Central memory CD8-positive, alpha-beta T cell (primary cell): ENCODE measurements at regions not wholly inside any gene's neighbourhood (a gene's known extent, or its start where the extent isn't known, plus 50 kb on each side); places are given as distances from the start of the nearest gene placed in this dataset.

ENCODE experiments used
- ATAC-seq: fragments of 150-1000 bp; cut with Tn5 transposase; replicated peaks from 2 replicates; pipeline ENCODE4 v1.10.0; 2022; ENCODE audit warnings: mild to moderate bottlenecking, moderate FRiP score, moderate number of reproducible peaks; ENCODE audit not compliant: poor library complexity, severe bottlenecking; ENCODE audit errors: extremely low read depth
- DNase-seq, 2 donors: peaks; one replicate each; pipeline ENCODE4 v3.0.0; 2021; ENCODE audit warnings: low spot score in 2 of 2
- H3K27ac Mint-ChIP-seq: one replicate; pipeline ENCODE4 v1.8.0; 2022; ENCODE audit warnings: low read depth, mild to moderate bottlenecking, moderate library complexity, mixed read lengths
- H3K27me3 Mint-ChIP-seq: one replicate; pipeline ENCODE4 v1.8.0; 2022; ENCODE audit warnings: mixed read lengths
- H3K36me3 Mint-ChIP-seq: one replicate; pipeline ENCODE4 v1.8.0; 2022; ENCODE audit warnings: mild to moderate bottlenecking, moderate library complexity, mixed read lengths; ENCODE audit not compliant: insufficient read depth
- H3K4me1 Mint-ChIP-seq: one replicate; pipeline ENCODE4 v1.8.0; 2022; ENCODE audit warnings: mixed read lengths
- H3K4me3 Mint-ChIP-seq: one replicate; pipeline ENCODE4 v1.8.0; 2022; ENCODE audit warnings: mild to moderate bottlenecking, moderate library complexity, mixed read lengths
- H3K9me3 Mint-ChIP-seq: one replicate; pipeline ENCODE4 v1.8.0; 2022; ENCODE audit warnings: mixed read lengths

GRCh38 chr18:1229634-1230033 is 325.0 kb downstream of the ADCYAP1 start:
- Mint-ChIP-seq H3K9me3 (peaks cover 32% of the 10 kb centered on the region), H3K27me3 (no peaks in the 10 kb centered on the region), H3K4me1 (no peaks in the 10 kb centered on the region), H3K36me3 (no peaks in the 10 kb centered on the region), H3K27ac (no peak overlapping the region), H3K4me3 (no peak overlapping the region)
- DNase-seq (no peak), ATAC-seq (no peak)

DNA sequence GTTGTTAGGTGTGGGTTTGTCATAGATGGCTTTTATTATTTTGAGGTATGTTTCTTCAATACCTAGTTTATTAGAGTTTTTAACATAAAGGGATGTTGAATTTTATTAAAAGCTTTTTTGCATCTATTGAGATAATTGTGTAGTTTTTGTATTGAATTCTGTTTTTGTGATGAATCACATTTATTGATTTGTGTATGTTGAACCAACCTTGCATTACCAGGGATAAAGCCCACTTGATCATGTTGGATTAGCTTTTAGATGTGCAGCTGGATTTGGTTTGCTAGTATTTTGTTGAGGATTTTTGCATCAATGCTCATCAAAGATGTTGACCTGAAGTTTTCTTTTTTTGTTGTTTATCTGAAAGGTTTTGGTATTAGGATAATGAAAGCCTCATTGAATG is 328.2 kb downstream of the ADCYAP1 start:
- Mint-ChIP-seq H3K4me3 (no peak overlapping the region), H3K36me3 (no peaks in the 10 kb centered on the region), H3K9me3 (peaks cover 45% of the 10 kb centered on the region), H3K27me3 (no peaks in the 10 kb centered on the region), H3K27ac (no peak overlapping the region), H3K4me1 (no peaks in the 10 kb centered on the region)
- ATAC-seq (no peak), DNase-seq (no peak)

DNA sequence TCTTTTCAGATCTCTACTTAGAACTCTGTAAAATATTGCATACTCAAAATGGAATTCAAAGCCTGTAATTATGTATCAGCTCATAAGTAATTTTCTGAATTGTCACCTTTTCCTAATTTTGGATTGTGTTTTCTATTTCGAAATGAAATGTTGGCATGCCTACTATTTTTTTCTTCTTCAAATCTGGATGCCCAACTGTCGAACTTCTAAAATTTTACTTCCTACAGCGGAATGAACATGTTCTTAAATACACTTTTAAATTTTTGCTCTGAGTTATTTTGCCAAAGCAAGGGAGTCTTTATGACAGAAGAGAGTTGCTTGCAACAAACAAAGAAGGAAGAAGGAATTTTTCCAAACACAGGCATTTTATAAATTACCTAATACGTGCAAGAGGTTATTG is 336.0 kb downstream of the ADCYAP1 start:
- Mint-ChIP-seq H3K36me3 (no peaks in the 10 kb centered on the region), H3K27me3 (no peaks in the 10 kb centered on the region), H3K4me3 (no peak overlapping the region), H3K4me1 (no peaks in the 10 kb centered on the region), H3K27ac (no peak overlapping the region), H3K9me3 (peaks cover 30% of the 10 kb centered on the region)
- ATAC-seq (no peak), DNase-seq (no peak)

GRCh38 chr18:1244397-1245122 is 339.9 kb downstream of the ADCYAP1 start:
- ATAC-seq (no peak), DNase-seq (no peak)
- no peak overlapping the region for H3K27ac Mint-ChIP-seq
- no peak overlapping the region for H3K4me3 Mint-ChIP-seq
- no peaks in the 10 kb centered on the region for H3K27me3 Mint-ChIP-seq
- no peaks in the 10 kb centered on the region for H3K4me1 Mint-ChIP-seq
- H3K9me3 Mint-ChIP-seq, result peaks cover 17% of the 10 kb centered on the region
- H3K36me3 Mint-ChIP-seq, result no peaks in the 10 kb centered on the region

DNA sequence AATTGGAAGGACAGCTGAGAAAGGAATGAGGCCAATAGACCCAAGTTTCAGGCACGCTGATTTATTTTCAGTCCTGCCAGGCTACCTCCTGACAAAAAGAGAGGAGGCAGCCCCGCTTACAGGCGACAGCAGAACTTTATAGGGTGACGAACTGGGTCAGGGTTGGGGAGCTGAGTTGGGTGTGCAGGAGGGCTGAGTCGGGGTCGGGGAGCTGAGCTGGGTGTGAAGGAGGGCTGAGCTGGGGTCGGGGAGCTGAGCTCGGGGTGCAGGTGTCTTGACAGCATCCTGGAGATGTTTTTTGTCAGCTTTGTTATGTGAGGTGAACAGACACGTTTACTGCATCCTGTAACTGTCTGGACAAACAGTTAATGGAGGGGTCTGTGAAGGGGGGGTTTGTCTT is 342.2 kb downstream of the ADCYAP1 start:
- Mint-ChIP-seq H3K4me3 (no peak overlapping the region), H3K27ac (no peak overlapping the region)
- no peak for ATAC-seq

GRCh38 chr18:1252534-1252933 is 347.9 kb downstream of the ADCYAP1 start:
- ATAC-seq (no peak), DNase-seq (no peak)
- peaks cover 10% of the 10 kb centered on the region for H3K9me3 Mint-ChIP-seq
- no peak overlapping the region for H3K4me3 Mint-ChIP-seq
- H3K27me3 Mint-ChIP-seq, result no peaks in the 10 kb centered on the region
- no peaks in the 10 kb centered on the region for H3K4me1 Mint-ChIP-seq
- no peaks in the 10 kb centered on the region for H3K36me3 Mint-ChIP-seq
- no peak overlapping the region for H3K27ac Mint-ChIP-seq

More for the DNA sequence above, 342.2 kb downstream of the ADCYAP1 start:
- H3K36me3 Mint-ChIP-seq, result no peaks in the 10 kb centered on the region
- no peak for DNase-seq
- peaks cover 15% of the 10 kb centered on the region for H3K9me3 Mint-ChIP-seq
- no peaks in the 10 kb centered on the region for H3K4me1 Mint-ChIP-seq
- no peaks in the 10 kb centered on the region for H3K27me3 Mint-ChIP-seq

GRCh38 chr18:1252936-1253335 is 348.3 kb downstream of the ADCYAP1 start:
- H3K9me3 Mint-ChIP-seq, result peaks cover 10% of the 10 kb centered on the region
- no peaks in the 10 kb centered on the region for H3K27me3 Mint-ChIP-seq
- no peak overlapping the region for H3K4me3 Mint-ChIP-seq
- H3K27ac Mint-ChIP-seq, result no peak overlapping the region
- no peaks in the 10 kb centered on the region for H3K4me1 Mint-ChIP-seq
- no peak for ATAC-seq
- no peak for DNase-seq
- no peaks in the 10 kb centered on the region for H3K36me3 Mint-ChIP-seq

DNA sequence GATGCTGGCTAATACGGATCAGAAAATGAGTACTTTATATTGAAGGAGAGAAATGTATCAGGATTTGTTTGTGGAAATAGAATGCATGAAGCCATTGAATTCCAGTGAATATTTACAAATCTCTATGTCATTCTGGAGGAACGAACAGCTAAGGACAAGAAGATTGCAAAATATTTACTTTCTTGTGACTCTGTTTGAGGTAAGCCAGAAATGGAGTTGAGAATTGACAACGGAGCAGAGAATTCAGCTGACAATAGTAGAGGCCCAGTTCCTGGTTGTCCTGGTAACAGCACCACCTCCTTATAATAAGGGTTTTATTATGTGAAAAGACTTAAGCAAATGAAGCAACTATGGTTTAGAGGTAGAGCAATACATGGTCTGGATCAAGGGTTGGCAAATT is 349.2 kb downstream of the ADCYAP1 start:
- H3K9me3 Mint-ChIP-seq, result peaks cover 10% of the 10 kb centered on the region
- no peaks in the 10 kb centered on the region for H3K27me3 Mint-ChIP-seq
- DNase-seq, result no peak
- H3K4me3 Mint-ChIP-seq, result no peak overlapping the region
- ATAC-seq, result no peak
- no peaks in the 10 kb centered on the region for H3K36me3 Mint-ChIP-seq
- H3K4me1 Mint-ChIP-seq, result no peaks in the 10 kb centered on the region
- no peak overlapping the region for H3K27ac Mint-ChIP-seq

GRCh38 chr18:1261054-1261453 is 356.4 kb downstream of the ADCYAP1 start:
- Mint-ChIP-seq H3K27me3 (no peaks in the 10 kb centered on the region), H3K4me3 (no peak overlapping the region), H3K27ac (no peak overlapping the region), H3K4me1 (no peaks in the 10 kb centered on the region), H3K9me3 (peaks cover 28% of the 10 kb centered on the region), H3K36me3 (no peaks in the 10 kb centered on the region)
- ATAC-seq, result no peak
- no peak for DNase-seq

DNA sequence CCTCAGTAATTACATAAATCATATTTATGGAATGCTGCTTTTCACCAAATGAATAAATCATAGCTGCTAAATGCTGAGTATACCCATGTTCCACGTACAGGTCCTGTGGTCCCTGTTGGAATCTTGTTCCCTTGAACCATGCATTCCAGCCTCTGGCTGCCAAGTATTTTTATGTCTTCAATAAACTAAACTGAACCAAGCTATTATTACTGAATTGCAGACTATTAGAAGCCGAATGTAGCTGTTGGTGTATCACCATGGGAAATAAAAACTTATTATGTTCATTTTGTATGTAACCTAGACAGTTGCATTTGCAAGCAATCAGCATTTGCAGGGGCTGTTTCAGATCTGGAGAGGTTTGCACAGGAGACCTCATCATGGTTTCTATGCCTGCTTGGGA is 362.4 kb downstream of the ADCYAP1 start:
- Mint-ChIP-seq H3K36me3 (no peaks in the 10 kb centered on the region), H3K9me3 (peaks cover 19% of the 10 kb centered on the region), H3K27ac (no peak overlapping the region), H3K4me3 (no peak overlapping the region), H3K4me1 (no peaks in the 10 kb centered on the region), H3K27me3 (no peaks in the 10 kb centered on the region)
- ATAC-seq, result no peak
- DNase-seq, result no peak

GRCh38 chr18:1270081-1270480 is 365.4 kb downstream of the ADCYAP1 start:
- no peaks in the 10 kb centered on the region for H3K27me3 Mint-ChIP-seq
- DNase-seq, result no peak
- H3K4me3 Mint-ChIP-seq, result no peak overlapping the region
- H3K4me1 Mint-ChIP-seq, result no peaks in the 10 kb centered on the region
- no peak overlapping the region for H3K27ac Mint-ChIP-seq
- no peaks in the 10 kb centered on the region for H3K36me3 Mint-ChIP-seq
- peaks cover 26% of the 10 kb centered on the region for H3K9me3 Mint-ChIP-seq
- ATAC-seq, result no peak

- Mint-ChIP-seq H3K4me1 (no peaks in the 10 kb centered on the region), H3K4me3 (no peak overlapping the region)
These were observed 368.8 kb downstream of the ADCYAP1 start for GRCh38 chr18:1273469-1273868.

DNA sequence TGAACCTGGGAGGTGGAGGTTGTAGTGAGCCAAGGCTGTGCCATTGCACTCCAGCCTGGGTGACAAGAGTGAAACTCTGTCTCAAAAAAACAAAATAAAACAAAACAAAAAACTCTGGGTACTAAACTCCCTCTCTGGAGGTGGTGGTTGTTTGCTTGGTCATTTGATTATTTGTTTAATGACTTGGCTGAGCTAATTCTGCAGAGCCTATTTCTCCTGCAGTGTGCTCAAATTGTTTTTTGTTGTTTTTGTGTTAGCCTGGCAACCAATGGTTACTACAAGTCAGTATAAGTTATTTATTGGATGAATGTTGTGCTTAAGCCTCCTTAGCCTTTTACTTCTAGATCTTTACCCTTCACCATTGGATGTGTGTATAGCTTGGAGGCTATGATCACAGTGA is 387.5 kb downstream of the ADCYAP1 start:
- no peaks in the 10 kb centered on the region for H3K27me3 Mint-ChIP-seq
- DNase-seq (no peak), ATAC-seq (no peak)
- no peaks in the 10 kb centered on the region for H3K36me3 Mint-ChIP-seq
- H3K27ac Mint-ChIP-seq, result no peak overlapping the region
- H3K9me3 Mint-ChIP-seq, result peaks cover 25% of the 10 kb centered on the region
- H3K4me1 Mint-ChIP-seq, result no peaks in the 10 kb centered on the region
- H3K4me3 Mint-ChIP-seq, result no peak overlapping the region

More at GRCh38 chr18:1273469-1273868, 368.8 kb downstream of the ADCYAP1 start:
- H3K9me3 Mint-ChIP-seq, result peaks cover 32% of the 10 kb centered on the region
- H3K27ac Mint-ChIP-seq, result no peak overlapping the region
- H3K27me3 Mint-ChIP-seq, result no peaks in the 10 kb centered on the region
- DNase-seq, result no peak
- ATAC-seq, result no peak
- no peaks in the 10 kb centered on the region for H3K36me3 Mint-ChIP-seq
